ENCODE measurements at regions not wholly inside any gene's neighbourhood (a gene's known extent, or its start where the extent isn't known, plus 50 kb on each side); places are given as distances from the start of the nearest gene placed in this dataset.
A peak's percentile ranks its signal among the peaks of the same experiment; 100 is the strongest.

DNA sequence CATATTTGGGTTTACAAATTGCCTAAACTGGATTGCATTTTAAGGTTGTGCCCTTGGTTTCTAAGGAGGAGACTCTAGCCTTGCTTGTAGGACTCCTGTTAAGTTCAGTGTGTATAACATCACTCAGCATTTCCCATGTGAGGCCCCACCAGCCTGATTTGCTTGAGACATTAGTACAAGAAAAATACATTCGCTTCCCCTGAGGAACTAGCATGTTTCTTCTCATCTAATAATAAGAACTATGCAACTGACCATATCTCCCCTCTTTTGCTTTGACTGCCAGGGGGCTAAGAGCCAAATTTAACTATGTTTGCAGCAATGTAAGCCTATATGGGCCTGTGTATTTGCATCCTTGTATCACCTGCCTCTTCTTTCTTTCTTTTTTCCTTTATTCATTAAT, 737.9 kb downstream of the INHBA start:
- H3K36me3 ChIP-seq (ENCODE audit: control insufficient read depth, insufficient read depth, low read length), result no peaks in the 10 kb centered on the region
- DNase-seq, result peak; percentile 15
- no peak overlapping the region for H3K27ac ChIP-seq (ENCODE audit: low read length)
- H3K9me3 ChIP-seq (replicated peaks; ENCODE audit: control insufficient read depth, low read depth, low read length), result no peaks in the 10 kb centered on the region
- H3K4me3 ChIP-seq (ENCODE audit: low read length), result no peak overlapping the region
- WGBS (ENCODE audit: insufficient coverage), result 60% methylated on average over 1 of the region's 1 CpG
- no peaks in the 10 kb centered on the region for H3K4me1 ChIP-seq (ENCODE audit: control insufficient read depth, insufficient read depth, low read length)
- H3K27me3 ChIP-seq (ENCODE audit: control insufficient read depth, insufficient read depth, low read length), result no peaks in the 10 kb centered on the region

DNA sequence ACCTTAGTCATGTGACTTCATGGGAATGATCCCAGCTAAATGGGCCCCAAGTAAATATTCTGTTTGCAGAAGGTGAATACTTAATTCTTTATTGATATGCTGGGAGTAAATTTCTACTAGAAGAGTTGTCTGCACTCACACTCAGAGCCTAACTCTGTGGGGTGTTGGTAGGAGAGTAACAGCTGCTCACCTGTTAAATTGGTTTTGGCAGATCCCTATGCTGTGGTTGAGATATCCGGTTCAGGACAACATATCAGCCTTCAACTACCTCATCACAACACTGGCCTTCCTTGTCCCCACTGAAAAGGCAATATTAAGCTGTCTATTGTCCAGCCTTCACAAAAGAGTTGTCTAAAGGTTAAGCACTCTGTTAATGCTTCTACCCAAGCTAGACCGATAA, 738.3 kb downstream of the INHBA start:
- no peaks in the 10 kb centered on the region for H3K27me3 ChIP-seq (ENCODE audit: control insufficient read depth, insufficient read depth, low read length)
- no peak for DNase-seq
- no peaks in the 10 kb centered on the region for H3K36me3 ChIP-seq (ENCODE audit: control insufficient read depth, insufficient read depth, low read length)
- H3K9me3 ChIP-seq (replicated peaks; ENCODE audit: control insufficient read depth, low read depth, low read length), result no peaks in the 10 kb centered on the region
- no peak overlapping the region for H3K27ac ChIP-seq (ENCODE audit: low read length)
- WGBS (ENCODE audit: insufficient coverage), result no CpG with 5 or more reads among the region's 2 CpGs
- no peaks in the 10 kb centered on the region for H3K4me1 ChIP-seq (ENCODE audit: control insufficient read depth, insufficient read depth, low read length)
- no peak overlapping the region for H3K4me3 ChIP-seq (ENCODE audit: low read length)

DNA sequence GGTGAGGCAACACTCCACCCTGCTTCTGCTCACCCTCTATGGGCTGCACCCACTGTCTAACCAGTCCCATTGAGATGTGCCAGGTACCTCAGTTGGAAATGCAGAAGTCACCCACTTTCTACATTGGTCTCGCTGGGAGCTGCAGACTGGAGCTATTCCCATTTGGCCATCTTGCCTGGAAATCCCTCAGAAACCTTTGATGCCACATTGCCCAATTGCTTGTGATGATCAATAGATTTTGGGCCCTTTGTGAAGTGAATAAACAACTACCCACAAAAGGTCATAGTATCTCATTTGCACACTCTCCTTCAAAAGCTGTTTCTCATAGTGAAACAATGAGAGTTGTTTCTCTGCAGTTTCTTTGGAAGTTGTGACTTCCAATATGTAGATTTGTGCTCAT, 742.9 kb downstream of the INHBA start:
- no CpG with 5 or more reads among the region's 1 CpG for WGBS (ENCODE audit: insufficient coverage)
- no peak overlapping the region for H3K27ac ChIP-seq (ENCODE audit: low read length)
- H3K9me3 ChIP-seq (replicated peaks; ENCODE audit: control insufficient read depth, low read depth, low read length), result no peaks in the 10 kb centered on the region
- DNase-seq, result no peak
- H3K27me3 ChIP-seq (ENCODE audit: control insufficient read depth, insufficient read depth, low read length), result no peaks in the 10 kb centered on the region
- no peaks in the 10 kb centered on the region for H3K36me3 ChIP-seq (ENCODE audit: control insufficient read depth, insufficient read depth, low read length)
- H3K4me3 ChIP-seq (ENCODE audit: low read length), result no peak overlapping the region
- no peaks in the 10 kb centered on the region for H3K4me1 ChIP-seq (ENCODE audit: control insufficient read depth, insufficient read depth, low read length)

DNA sequence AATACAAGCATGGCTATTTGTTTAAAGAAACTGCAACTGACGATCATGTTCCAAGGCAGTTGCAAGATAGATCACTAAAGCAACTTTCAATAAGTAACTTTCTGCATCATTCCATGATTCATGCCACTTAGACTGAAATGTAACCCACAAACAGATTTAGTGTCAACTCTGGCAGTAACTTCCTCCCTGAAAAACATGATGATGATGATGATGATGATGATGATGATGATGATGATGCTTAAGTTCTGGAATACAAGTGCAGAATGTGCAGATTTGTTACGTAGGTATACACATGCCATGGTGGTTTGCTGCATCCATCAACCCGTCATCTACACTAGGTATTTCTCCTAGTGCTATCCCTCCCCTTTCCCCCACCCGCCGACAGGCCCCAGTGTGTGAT, 754.7 kb downstream of the INHBA start:
- no peaks in the 10 kb centered on the region for H3K36me3 ChIP-seq (ENCODE audit: control insufficient read depth, insufficient read depth, low read length)
- no peaks in the 10 kb centered on the region for H3K4me1 ChIP-seq (ENCODE audit: control insufficient read depth, insufficient read depth, low read length)
- no peak for DNase-seq
- H3K4me3 ChIP-seq (ENCODE audit: low read length), result no peak overlapping the region
- peaks cover 21% of the 10 kb centered on the region for H3K9me3 ChIP-seq (replicated peaks; ENCODE audit: control insufficient read depth, low read depth, low read length)
- H3K27ac ChIP-seq (ENCODE audit: low read length), result no peak overlapping the region
- no peaks in the 10 kb centered on the region for H3K27me3 ChIP-seq (ENCODE audit: control insufficient read depth, insufficient read depth, low read length)
- WGBS (ENCODE audit: insufficient coverage), result 86% methylated on average over 1 of the region's 5 CpGs

DNA sequence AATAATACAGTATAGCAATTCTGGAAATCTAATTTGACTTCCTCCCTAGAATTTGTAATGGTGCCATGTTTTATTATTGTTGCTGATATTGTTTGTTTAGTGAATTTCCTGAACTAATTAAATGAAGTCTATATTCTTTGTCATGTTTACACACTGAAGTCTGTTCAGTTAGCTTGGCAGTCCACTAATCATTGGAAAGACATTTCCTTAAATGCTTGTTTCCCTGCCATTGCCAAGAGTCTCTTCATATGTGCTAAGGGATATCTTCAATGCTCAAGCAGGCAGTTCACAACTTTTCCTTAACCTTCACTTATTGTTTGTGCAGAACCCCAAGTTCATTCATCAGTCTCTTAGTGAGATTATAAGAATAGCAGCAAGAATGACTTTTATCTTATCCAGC, 755.3 kb downstream of the INHBA start:
- H3K27me3 ChIP-seq (ENCODE audit: control insufficient read depth, insufficient read depth, low read length), result no peaks in the 10 kb centered on the region
- no peak for DNase-seq
- H3K4me3 ChIP-seq (ENCODE audit: low read length), result no peak overlapping the region
- H3K9me3 ChIP-seq (replicated peaks; ENCODE audit: control insufficient read depth, low read depth, low read length), result peaks cover 21% of the 10 kb centered on the region
- no peak overlapping the region for H3K27ac ChIP-seq (ENCODE audit: low read length)
- H3K36me3 ChIP-seq (ENCODE audit: control insufficient read depth, insufficient read depth, low read length), result no peaks in the 10 kb centered on the region
- H3K4me1 ChIP-seq (ENCODE audit: control insufficient read depth, insufficient read depth, low read length), result no peaks in the 10 kb centered on the region

DNA sequence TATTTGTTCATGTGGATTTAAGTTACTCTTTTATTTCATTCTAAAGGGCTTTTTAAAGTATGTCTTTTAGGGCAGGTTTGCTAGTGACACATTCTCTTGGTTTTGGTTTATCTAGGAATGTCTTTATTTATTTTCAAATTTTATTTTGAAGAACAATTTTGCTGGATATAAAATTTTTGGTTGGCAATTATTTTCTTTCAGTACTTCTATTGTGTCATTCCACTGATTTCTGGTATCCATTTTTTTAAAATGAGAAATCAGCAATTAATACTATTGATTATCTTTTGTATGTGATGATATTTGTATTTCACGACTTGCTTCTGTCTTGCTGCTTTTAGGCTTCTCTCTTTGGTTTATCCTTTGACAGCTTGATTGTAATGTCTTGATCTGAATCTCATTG, 756.3 kb downstream of the INHBA start:
- DNase-seq, result no peak
- H3K4me3 ChIP-seq (ENCODE audit: low read length), result no peak overlapping the region
- no CpG with 5 or more reads among the region's 1 CpG for WGBS (ENCODE audit: insufficient coverage)
- H3K36me3 ChIP-seq (ENCODE audit: control insufficient read depth, insufficient read depth, low read length), result no peaks in the 10 kb centered on the region
- peaks cover 24% of the 10 kb centered on the region for H3K9me3 ChIP-seq (replicated peaks; ENCODE audit: control insufficient read depth, low read depth, low read length)
- H3K4me1 ChIP-seq (ENCODE audit: control insufficient read depth, insufficient read depth, low read length), result no peaks in the 10 kb centered on the region
- H3K27me3 ChIP-seq (ENCODE audit: control insufficient read depth, insufficient read depth, low read length), result no peaks in the 10 kb centered on the region
- no peak overlapping the region for H3K27ac ChIP-seq (ENCODE audit: low read length)

DNA sequence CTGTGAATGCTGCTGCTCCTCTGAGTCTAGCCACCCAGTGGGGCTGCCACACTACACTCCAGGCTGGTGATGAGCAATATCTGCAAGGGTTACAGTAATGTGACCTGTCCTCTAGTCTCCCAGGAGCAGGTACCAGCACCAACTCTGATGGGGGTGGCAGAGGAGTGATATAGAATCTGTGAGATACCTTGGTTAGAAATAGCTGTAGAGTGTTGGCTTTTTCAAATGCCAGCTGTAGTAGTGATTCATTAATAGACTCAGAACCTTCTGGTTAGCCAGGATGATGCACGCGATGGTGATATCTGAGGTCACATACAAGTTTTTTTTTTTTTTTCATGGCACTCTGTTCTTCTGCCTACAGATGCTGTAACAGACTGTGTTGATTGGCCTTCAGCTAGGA, 757.1 kb downstream of the INHBA start:
- Histone ChIP-seq H3K4me1 (ENCODE audit: control insufficient read depth, insufficient read depth, low read length) (no peaks in the 10 kb centered on the region), H3K4me3 (ENCODE audit: low read length) (no peak overlapping the region), H3K36me3 (ENCODE audit: control insufficient read depth, insufficient read depth, low read length) (no peaks in the 10 kb centered on the region), H3K27me3 (ENCODE audit: control insufficient read depth, insufficient read depth, low read length) (no peaks in the 10 kb centered on the region), H3K27ac (ENCODE audit: low read length) (no peak overlapping the region), H3K9me3 (replicated peaks; ENCODE audit: control insufficient read depth, low read depth, low read length) (peaks cover 24% of the 10 kb centered on the region)
- no peak for DNase-seq
- WGBS (ENCODE audit: insufficient coverage), result no CpG with 5 or more reads among the region's 2 CpGs

DNA sequence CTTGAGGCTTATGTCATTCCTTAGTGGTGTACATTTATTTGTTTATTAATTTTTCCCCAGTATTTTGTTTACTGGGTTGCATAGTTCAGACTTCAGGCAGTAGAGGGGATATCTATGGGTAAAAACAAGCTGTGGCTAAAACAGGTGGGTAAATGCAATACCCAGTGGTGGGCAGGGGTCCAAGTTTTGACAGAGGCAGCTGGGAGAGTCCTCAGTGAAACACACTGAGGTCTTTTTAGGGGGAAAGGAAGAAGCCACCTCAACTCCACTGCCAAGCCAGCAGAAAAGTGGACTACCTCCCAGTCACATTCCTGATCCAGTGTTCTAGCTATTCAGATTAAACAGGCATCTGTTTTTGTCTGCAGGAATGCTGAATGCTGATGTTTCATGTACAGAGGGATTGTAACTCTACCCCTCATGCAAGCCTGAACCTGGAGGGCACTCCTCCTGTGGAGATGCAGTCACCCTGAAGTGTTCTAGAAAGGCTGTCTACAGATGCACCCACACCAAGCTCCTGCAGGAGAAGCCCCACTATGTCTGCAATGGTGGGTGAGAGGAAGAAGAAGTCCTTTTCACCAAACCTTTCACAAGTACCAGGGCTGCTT, 757.8 kb downstream of the INHBA start:
- Histone ChIP-seq H3K9me3 (replicated peaks; ENCODE audit: control insufficient read depth, low read depth, low read length) (peaks cover 24% of the 10 kb centered on the region), H3K4me3 (ENCODE audit: low read length) (no peak overlapping the region), H3K27me3 (ENCODE audit: control insufficient read depth, insufficient read depth, low read length) (no peaks in the 10 kb centered on the region), H3K4me1 (ENCODE audit: control insufficient read depth, insufficient read depth, low read length) (no peaks in the 10 kb centered on the region), H3K36me3 (ENCODE audit: control insufficient read depth, insufficient read depth, low read length) (no peaks in the 10 kb centered on the region), H3K27ac (ENCODE audit: low read length) (no peak overlapping the region)
- no peak for DNase-seq

DNA sequence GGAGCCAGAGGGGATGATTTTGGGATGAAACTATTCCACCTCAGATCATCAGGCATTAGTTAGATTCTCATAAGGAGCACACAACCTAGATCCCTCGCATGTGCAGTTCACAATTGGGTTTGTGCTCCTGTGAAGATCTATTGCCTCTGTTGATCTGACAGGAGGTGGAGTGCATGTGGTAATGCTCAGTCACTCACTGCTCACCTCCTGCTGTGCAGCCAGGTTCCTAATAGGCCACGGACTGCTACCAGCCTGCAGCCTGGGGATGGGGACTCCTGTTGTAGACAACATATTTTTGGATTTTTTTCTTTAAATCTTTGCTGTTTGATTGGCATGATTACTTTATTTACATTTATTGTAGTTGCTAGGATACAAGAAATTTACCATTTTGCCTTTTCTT, 765.0 kb downstream of the INHBA start:
- Histone ChIP-seq H3K27ac (ENCODE audit: low read length) (no peak overlapping the region), H3K27me3 (ENCODE audit: control insufficient read depth, insufficient read depth, low read length) (no peaks in the 10 kb centered on the region), H3K9me3 (replicated peaks; ENCODE audit: control insufficient read depth, low read depth, low read length) (peaks cover 3% of the 10 kb centered on the region), H3K4me1 (ENCODE audit: control insufficient read depth, insufficient read depth, low read length) (no peaks in the 10 kb centered on the region), H3K4me3 (ENCODE audit: low read length) (no peak overlapping the region), H3K36me3 (ENCODE audit: control insufficient read depth, insufficient read depth, low read length) (no peaks in the 10 kb centered on the region)
- DNase-seq, result no peak
- no CpG with 5 or more reads among the region's 2 CpGs for WGBS (ENCODE audit: insufficient coverage)

DNA sequence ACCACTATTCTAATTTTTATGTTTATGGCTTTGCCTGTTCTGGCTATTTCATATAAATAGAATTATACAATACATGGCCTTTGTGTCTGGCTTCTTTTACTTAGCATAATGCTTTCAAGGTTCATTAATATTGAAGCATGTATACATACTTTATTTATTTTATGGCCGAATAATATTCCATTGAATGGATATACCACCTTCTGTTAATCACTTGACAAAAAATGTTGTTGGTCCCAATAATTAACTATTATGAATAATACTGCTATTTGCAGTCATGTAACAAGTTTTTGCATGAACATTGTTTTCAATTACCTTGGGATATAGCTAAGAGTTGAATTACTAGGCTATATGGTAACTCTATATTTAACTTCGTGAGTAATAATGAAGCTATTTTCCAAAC, 767.5 kb downstream of the INHBA start:
- no peaks in the 10 kb centered on the region for H3K27me3 ChIP-seq (ENCODE audit: control insufficient read depth, insufficient read depth, low read length)
- WGBS (ENCODE audit: insufficient coverage), result no CpG with 5 or more reads among the region's 2 CpGs
- no peaks in the 10 kb centered on the region for H3K36me3 ChIP-seq (ENCODE audit: control insufficient read depth, insufficient read depth, low read length)
- no peaks in the 10 kb centered on the region for H3K9me3 ChIP-seq (replicated peaks; ENCODE audit: control insufficient read depth, low read depth, low read length)
- no peak for DNase-seq
- no peak overlapping the region for H3K4me3 ChIP-seq (ENCODE audit: low read length)
- no peak overlapping the region for H3K27ac ChIP-seq (ENCODE audit: low read length)
- no peaks in the 10 kb centered on the region for H3K4me1 ChIP-seq (ENCODE audit: control insufficient read depth, insufficient read depth, low read length)

DNA sequence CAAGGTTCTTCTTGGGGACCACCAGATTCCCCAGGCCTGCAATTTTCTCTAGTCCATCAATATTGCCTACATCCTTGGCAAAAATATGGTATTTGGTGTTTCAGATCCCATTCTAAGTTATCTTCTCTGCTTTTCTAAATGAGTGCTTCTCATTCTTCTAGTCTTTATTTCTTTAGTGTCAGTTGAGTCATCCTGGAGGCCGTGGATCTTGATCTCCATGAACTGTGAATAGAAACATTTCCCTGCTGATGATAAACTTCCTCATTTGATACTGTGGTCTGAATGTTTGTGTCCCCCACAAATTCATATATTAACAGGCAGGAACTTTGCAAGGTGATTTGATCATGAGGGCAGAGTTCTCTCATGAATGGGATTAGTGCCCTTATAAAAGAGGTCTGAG, 779.3 kb downstream of the INHBA start:
- no peaks in the 10 kb centered on the region for H3K9me3 ChIP-seq (replicated peaks; ENCODE audit: control insufficient read depth, low read depth, low read length)
- H3K4me3 ChIP-seq (ENCODE audit: low read length), result no peak overlapping the region
- no CpG with 5 or more reads among the region's 1 CpG for WGBS (ENCODE audit: insufficient coverage)
- H3K4me1 ChIP-seq (ENCODE audit: control insufficient read depth, insufficient read depth, low read length), result no peaks in the 10 kb centered on the region
- no peaks in the 10 kb centered on the region for H3K36me3 ChIP-seq (ENCODE audit: control insufficient read depth, insufficient read depth, low read length)
- no peaks in the 10 kb centered on the region for H3K27me3 ChIP-seq (ENCODE audit: control insufficient read depth, insufficient read depth, low read length)
- H3K27ac ChIP-seq (ENCODE audit: low read length), result no peak overlapping the region
- no peak for DNase-seq

Data from muscle of leg (tissue), 3 donors.